Keratinocyte (primary cell): ENCODE measurements at regions not wholly inside any gene's neighbourhood (a gene's known extent, or its start where the extent isn't known, plus 50 kb on each side); places are given as distances from the start of the nearest gene placed in this dataset.

Experiments used
- DNase-seq: peaks from one replicate; pipeline ENCODE4 v3.0.0-alpha.2; 2011; ENCODE audit warnings: low read depth, missing footprints, low spot score
- FAIRE-seq: peaks from 2 replicates; lab custom pipeline; 2011; peaks lifted over from hg19 to GRCh38; lab: Jason Lieb, UNC
- H2AFZ ChIP-seq: 2 replicates; pipeline ENCODE4 v1.6.0; 2012; ENCODE audit warnings: low read length, control low read depth, inconsistent platforms; ENCODE audit not compliant: control insufficient read depth
- H3K27ac ChIP-seq: 2 replicates; pipeline ENCODE4 v1.5.1; 2011; ENCODE audit warnings: low read length; ENCODE audit not compliant: control insufficient read depth, insufficient read depth
- H3K27me3 ChIP-seq: 3 replicates; pipeline ENCODE4 v1.6.0; 2011; ENCODE audit warnings: low read length; ENCODE audit not compliant: control insufficient read depth, insufficient read depth; ENCODE audit errors: extremely low read depth
- H3K36me3 ChIP-seq, 2 experiments: 2 replicates in 1 of 2; 3 replicates in 1 of 2; pipeline ENCODE4 v1.5.1; 2011; ENCODE audit warnings: low read length in 2 of 2, mild to moderate bottlenecking in 1 of 2; ENCODE audit not compliant: control insufficient read depth in 2 of 2, insufficient read depth in 2 of 2; ENCODE audit errors: extremely low read depth in 1 of 2
- H3K4me1 ChIP-seq: 3 replicates; pipeline ENCODE4 v1.5.1; 2011; ENCODE audit warnings: low read length; ENCODE audit not compliant: control insufficient read depth, insufficient read depth; ENCODE audit errors: extremely low read depth
- H3K4me2 ChIP-seq: 3 replicates; pipeline ENCODE4 v1.6.0; 2011; ENCODE audit warnings: low read depth, low read length; ENCODE audit not compliant: control insufficient read depth, insufficient read depth; ENCODE audit errors: extremely low read depth
- H3K4me3 ChIP-seq, 3 experiments: fragments of 200-600 bp in 1 of 3; sonication (generic) in 1 of 3; 2 replicates in 2 of 3; 3 replicates in 1 of 3; pipeline ENCODE4 v1.5.1; 2011 to 2016; ENCODE audit warnings: low read length in 3 of 3, mild to moderate bottlenecking in 3 of 3, control low read depth in 2 of 3, inconsistent platforms in 1 of 3, low read depth in 1 of 3, mixed read lengths in 1 of 3, mixed run types in 1 of 3, moderate library complexity in 1 of 3; ENCODE audit not compliant: control insufficient read depth in 2 of 3, insufficient read depth in 2 of 3; ENCODE audit errors: extremely low read depth in 1 of 3
- H3K79me2 ChIP-seq: 2 replicates; pipeline ENCODE4 v1.6.0; 2012; ENCODE audit warnings: low read length; ENCODE audit not compliant: control insufficient read depth, insufficient read depth
- H3K9ac ChIP-seq: 3 replicates; pipeline ENCODE4 v1.6.0; 2011; ENCODE audit warnings: low read length; ENCODE audit not compliant: control insufficient read depth, insufficient read depth; ENCODE audit errors: extremely low read depth
- H3K9me1 ChIP-seq: 3 replicates; pipeline ENCODE4 v1.6.0; 2011; ENCODE audit warnings: low read length; ENCODE audit not compliant: control insufficient read depth, insufficient read depth; ENCODE audit errors: extremely low read depth
- H3K9me3 ChIP-seq: 2 replicates; pipeline ENCODE4 v1.5.1; 2012; ENCODE audit warnings: low read depth, low read length; ENCODE audit not compliant: control insufficient read depth
- H4K20me1 ChIP-seq: 3 replicates; pipeline ENCODE4 v1.6.0; 2011; ENCODE audit warnings: low read length; ENCODE audit not compliant: control insufficient read depth, insufficient read depth; ENCODE audit errors: extremely low read depth
- CTCF ChIP-seq, 3 experiments: IDR thresholded peaks in 1 of 3; conservative IDR thresholded peaks in 1 of 3; optimal IDR thresholded peaks in 1 of 3; 2 replicates in 2 of 3; 3 replicates in 1 of 3; pipeline versions ENCODE3 to v1.5.1; 2011; ENCODE audit warnings: low read length in 3 of 3, mild to moderate bottlenecking in 3 of 3, moderate library complexity in 2 of 3, control low read depth in 1 of 3, inconsistent platforms in 1 of 3; ENCODE audit not compliant: insufficient read depth in 2 of 3; ENCODE audit errors: extremely low read depth in 1 of 3
- EZH2 ChIP-seq: IDR thresholded peaks from one replicate; pipeline ENCODE4 v1.6.1; 2012; ENCODE audit warnings: inconsistent platforms, mild to moderate bottlenecking, low read length, moderate library complexity
- dilution Hi-C: fragments of 300-500 bp; cut with MboI; formaldehyde crosslinking; loops from one replicate; pipeline ENCODE4 v1.7.0; 2020; ENCODE audit warnings: low sequenced_read_pairs; ENCODE audit not compliant: extremely low pct_ligation_motif_present

- FAIRE-seq (no peak), DNase-seq (no peak)
- no peaks in the 10 kb centered on the region for H4K20me1 ChIP-seq
- TF ChIP-seq CTCF (optimal IDR thresholded peaks at IDR 0.05 in 1 of 3, IDR thresholded peaks at IDR 0.05 in 1 of 3, conservative IDR thresholded peaks at IDR 0.05 in 1 of 3; ENCODE audit: extremely low read depth in 1 of 3, insufficient read depth in 2 of 3, low read length in 3 of 3) (no peak), EZH2 (no peak)
- no peaks in the 10 kb centered on the region for H3K9me1 ChIP-seq
- no peaks in the 10 kb centered on the region for H3K4me1 ChIP-seq
- no peak overlapping the region for H3K27ac ChIP-seq
- no peak overlapping the region for H3K9ac ChIP-seq
- no peaks in the 10 kb centered on the region for H3K27me3 ChIP-seq
- H3K4me2 ChIP-seq: no peak overlapping the region
- no peaks in the 10 kb centered on the region for H3K79me2 ChIP-seq
- no peak overlapping the region for H3K4me3 ChIP-seq
- H2AFZ ChIP-seq: no peak overlapping the region
- H3K36me3 ChIP-seq: no peaks in the 10 kb centered on the region
- dilution Hi-C loops: no loop called here
- H3K9me3 ChIP-seq: no peaks in the 10 kb centered on the region
These were observed 590.9 kb upstream of the ZNF608 start for GRCh38 chr5:125337294-125337693.

- no peak for FAIRE-seq
- no peak overlapping the region for H3K27ac ChIP-seq
- TF ChIP-seq CTCF (optimal IDR thresholded peaks at IDR 0.05 in 1 of 3, IDR thresholded peaks at IDR 0.05 in 1 of 3, conservative IDR thresholded peaks at IDR 0.05 in 1 of 3; ENCODE audit: extremely low read depth in 1 of 3, insufficient read depth in 2 of 3, low read length in 3 of 3) (no peak), EZH2 (no peak)
- dilution Hi-C loops: no loop called here
- H3K4me2 ChIP-seq: no peak overlapping the region
- DNase-seq: no peak
- no peaks in the 10 kb centered on the region for H4K20me1 ChIP-seq
- no peaks in the 10 kb centered on the region for H3K36me3 ChIP-seq
- H3K9ac ChIP-seq: no peak overlapping the region
- no peak overlapping the region for H3K4me3 ChIP-seq
- H3K27me3 ChIP-seq: no peaks in the 10 kb centered on the region
- no peak overlapping the region for H2AFZ ChIP-seq
- no peaks in the 10 kb centered on the region for H3K9me3 ChIP-seq
- no peaks in the 10 kb centered on the region for H3K4me1 ChIP-seq
- no peaks in the 10 kb centered on the region for H3K79me2 ChIP-seq
- H3K9me1 ChIP-seq: no peaks in the 10 kb centered on the region
These were observed 592.2 kb upstream of the ZNF608 start for GRCh38 chr5:125338440-125339174.
